Naive B cell (primary cell): ENCODE measurements at regions not wholly inside any gene's neighbourhood (a gene's known extent, or its start where the extent isn't known, plus 50 kb on each side); places are given as distances from the start of the nearest gene placed in this dataset.

Experiments
- ATAC-seq, 2 donors: fragments of 150-1000 bp; cut with Tn5 transposase; 2 replicates each; pipeline ENCODE4 v1.10.0; 2021; ENCODE audit warnings: low read depth in 2 of 2, mild to moderate bottlenecking in 2 of 2, moderate library complexity in 2 of 2
- DNase-seq: peaks from one replicate; pipeline ENCODE4 v3.0.0; 2022
- H3K27ac Mint-ChIP-seq, 6 donors: one replicate each; pipeline ENCODE4 v1.8.0; 2020 to 2022; ENCODE audit warnings: mild to moderate bottlenecking in 6 of 6, mixed read lengths in 6 of 6, moderate library complexity in 5 of 6, inconsistent platforms in 2 of 6
- H3K27me3 Mint-ChIP-seq, 3 donors: one replicate each; pipeline ENCODE4 v1.8.0; 2021 to 2022; ENCODE audit warnings: mixed read lengths in 3 of 3, mild to moderate bottlenecking in 1 of 3
- H3K36me3 Mint-ChIP-seq, 2 donors: one replicate each; pipeline ENCODE4 v1.8.0; 2020 to 2022; ENCODE audit warnings: mixed read lengths in 2 of 2, inconsistent platforms in 1 of 2, mild to moderate bottlenecking in 1 of 2
- H3K4me1 Mint-ChIP-seq, 3 donors: one replicate each; pipeline ENCODE4 v1.8.0; 2020 to 2022; ENCODE audit warnings: mixed read lengths in 3 of 3, inconsistent platforms in 1 of 3, mild to moderate bottlenecking in 1 of 3, moderate library complexity in 1 of 3
- H3K4me3 Mint-ChIP-seq, 8 donors: one replicate each; pipeline ENCODE4 v1.8.0; 2020 to 2022; ENCODE audit warnings: mild to moderate bottlenecking in 8 of 8, mixed read lengths in 8 of 8, moderate library complexity in 8 of 8, inconsistent platforms in 2 of 8
- H3K9me3 Mint-ChIP-seq, 7 donors: one replicate each; pipeline ENCODE4 v1.8.0; 2020 to 2022; ENCODE audit warnings: mixed read lengths in 7 of 7, mild to moderate bottlenecking in 5 of 7, inconsistent platforms in 2 of 7, moderate library complexity in 1 of 7

DNA sequence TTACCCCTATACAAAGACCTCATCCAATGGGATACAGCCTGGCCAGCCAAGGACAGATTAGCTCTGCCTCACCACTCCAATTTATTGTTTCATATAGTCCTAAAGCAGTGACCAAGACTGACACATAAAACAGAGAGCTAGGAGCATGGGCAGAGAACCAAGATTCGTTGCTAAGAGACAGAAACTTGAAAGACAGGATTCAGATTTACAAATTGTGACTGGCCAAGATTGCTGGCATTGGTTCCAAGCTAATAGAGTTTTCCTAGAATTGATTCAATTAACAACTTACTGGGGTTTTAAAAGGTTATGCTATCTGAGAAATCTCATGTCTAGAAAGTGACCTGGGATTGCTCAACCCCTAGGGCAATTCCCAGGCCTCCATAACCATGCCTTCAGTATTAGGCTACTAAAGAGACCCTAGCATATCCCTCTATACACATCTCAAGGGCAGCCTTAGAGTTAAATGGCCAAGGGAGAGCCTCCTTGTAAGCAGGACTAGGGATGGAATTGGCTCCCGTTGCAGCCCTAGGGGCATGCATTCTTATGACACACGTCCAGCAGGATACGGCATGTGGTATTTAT is 75.6 kb downstream of the ICOS start:
- H3K36me3 Mint-ChIP-seq, result no peaks in the 10 kb centered on the region
- DNase-seq (no peak), ATAC-seq (no peak)
- no peak overlapping the region for H3K4me3 Mint-ChIP-seq
- H3K27ac Mint-ChIP-seq, result no peak overlapping the region
- no peaks in the 10 kb centered on the region for H3K4me1 Mint-ChIP-seq
- H3K27me3 Mint-ChIP-seq, result peaks cover 8 to 39% (median 12%) of the 10 kb centered on the region in 3 donors
- peaks cover 0 to 2% (median 0%) of the 10 kb centered on the region in 7 donors for H3K9me3 Mint-ChIP-seq

- Mint-ChIP-seq H3K27ac (no peak overlapping the region), H3K9me3 (peaks cover 0 to 6% (median 3%) of the 10 kb centered on the region in 7 donors), H3K4me3 (no peak overlapping the region), H3K27me3 (peaks cover 10 to 31% (median 14%) of the 10 kb centered on the region in 3 donors), H3K4me1 (no peaks in the 10 kb centered on the region), H3K36me3 (no peaks in the 10 kb centered on the region)
- ATAC-seq, result no peak
- no peak for DNase-seq
Observed at GRCh38 chr2:204015118-204015843, 78.7 kb downstream of the ICOS start.

GRCh38 chr2:204018717-204019116 is 82.2 kb downstream of the ICOS start:
- Mint-ChIP-seq H3K4me3 (no peak overlapping the region), H3K9me3 (peaks cover 0 to 6% (median 3%) of the 10 kb centered on the region in 7 donors), H3K36me3 (no peaks in the 10 kb centered on the region), H3K4me1 (no peaks in the 10 kb centered on the region), H3K27me3 (peaks cover 6 to 18% (median 13%) of the 10 kb centered on the region in 3 donors), H3K27ac (no peak overlapping the region)
- no peak for DNase-seq
- no peak for ATAC-seq

GRCh38 chr2:204019572-204020501 is 83.3 kb downstream of the ICOS start:
- DNase-seq, result no peak
- ATAC-seq, result no peak
- H3K4me3 Mint-ChIP-seq, result no peak overlapping the region
- peaks cover 0 to 6% (median 3%) of the 10 kb centered on the region in 7 donors for H3K9me3 Mint-ChIP-seq
- no peaks in the 10 kb centered on the region for H3K4me1 Mint-ChIP-seq
- peak overlapping the region in 1 of 6 donors; percentile 16 for H3K27ac Mint-ChIP-seq
- H3K27me3 Mint-ChIP-seq, result peaks cover 6 to 12% (median 9%) of the 10 kb centered on the region in 3 donors
- H3K36me3 Mint-ChIP-seq, result no peaks in the 10 kb centered on the region

GRCh38 chr2:204021290-204022081 is 84.9 kb downstream of the ICOS start:
- Mint-ChIP-seq H3K4me1 (peaks cover 1 to 3% (median 3%) of the 10 kb centered on the region in 3 donors), H3K9me3 (peaks cover 0 to 10% (median 3%) of the 10 kb centered on the region in 7 donors), H3K27ac (no peak overlapping the region), H3K36me3 (no peaks in the 10 kb centered on the region), H3K27me3 (peaks cover 9 to 18% (median 17%) of the 10 kb centered on the region in 3 donors), H3K4me3 (no peak overlapping the region)
- ATAC-seq (no peak), DNase-seq (no peak)

DNA sequence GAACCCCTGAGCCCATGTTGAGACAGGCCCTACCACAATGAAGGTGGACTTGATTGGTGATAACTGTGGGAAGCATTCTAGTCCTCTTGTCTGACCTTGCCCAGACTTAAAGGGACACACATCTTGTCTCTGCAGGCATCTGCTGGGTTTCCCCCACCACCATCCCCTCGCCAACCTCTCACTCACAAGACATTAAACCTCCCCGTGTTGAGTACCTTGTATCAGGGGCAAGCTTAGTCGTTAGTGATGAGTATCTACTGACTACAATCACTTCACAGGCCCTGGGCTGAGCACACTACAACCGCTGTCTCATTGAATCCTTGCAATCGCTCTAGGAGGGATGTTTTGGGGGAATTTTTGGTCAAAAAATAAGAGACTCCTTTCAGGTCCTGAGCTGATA is 86.0 kb downstream of the ICOS start:
- H3K36me3 Mint-ChIP-seq, result no peaks in the 10 kb centered on the region
- peaks cover 5 to 11% (median 6%) of the 10 kb centered on the region in 3 donors for H3K4me1 Mint-ChIP-seq
- H3K27ac Mint-ChIP-seq, result no peak overlapping the region
- peaks cover 0 to 12% (median 3%) of the 10 kb centered on the region in 7 donors for H3K9me3 Mint-ChIP-seq
- DNase-seq, result no peak
- no peak overlapping the region for H3K4me3 Mint-ChIP-seq
- no peak for ATAC-seq
- H3K27me3 Mint-ChIP-seq, result peaks cover 16 to 18% (median 17%) of the 10 kb centered on the region in 3 donors

GRCh38 chr2:204023088-204023487 is 86.5 kb downstream of the ICOS start:
- H3K36me3 Mint-ChIP-seq, result no peaks in the 10 kb centered on the region
- no peak overlapping the region for H3K4me3 Mint-ChIP-seq
- peaks cover 11 to 18% (median 12%) of the 10 kb centered on the region in 3 donors for H3K27me3 Mint-ChIP-seq
- H3K9me3 Mint-ChIP-seq, result peaks cover 0 to 6% (median 0%) of the 10 kb centered on the region in 7 donors
- H3K4me1 Mint-ChIP-seq, result peaks cover 5 to 15% (median 6%) of the 10 kb centered on the region in 3 donors
- no peak overlapping the region for H3K27ac Mint-ChIP-seq
- ATAC-seq (no peak), DNase-seq (no peak)

- H3K4me3 Mint-ChIP-seq, result no peak overlapping the region
- peaks cover 0 to 6% (median 0%) of the 10 kb centered on the region in 7 donors for H3K9me3 Mint-ChIP-seq
- DNase-seq (no peak), ATAC-seq (no peak)
- H3K4me1 Mint-ChIP-seq, result peaks cover 5 to 15% (median 6%) of the 10 kb centered on the region in 3 donors
- no peak overlapping the region for H3K27ac Mint-ChIP-seq
- peaks cover 9 to 16% (median 14%) of the 10 kb centered on the region in 3 donors for H3K27me3 Mint-ChIP-seq
- no peaks in the 10 kb centered on the region for H3K36me3 Mint-ChIP-seq
Observed at GRCh38 chr2:204024503-204024902, 87.9 kb downstream of the ICOS start.

- Mint-ChIP-seq H3K36me3 (no peaks in the 10 kb centered on the region), H3K4me1 (peaks cover 5 to 15% (median 6%) of the 10 kb centered on the region in 3 donors), H3K27me3 (peaks cover 9 to 16% (median 13%) of the 10 kb centered on the region in 3 donors), H3K27ac (no peak overlapping the region), H3K9me3 (peaks cover 0 to 6% (median 0%) of the 10 kb centered on the region in 7 donors), H3K4me3 (no peak overlapping the region)
- no peak for DNase-seq
- no peak for ATAC-seq
Observed at GRCh38 chr2:204024906-204025475, 88.4 kb downstream of the ICOS start.

- Mint-ChIP-seq H3K36me3 (no peaks in the 10 kb centered on the region), H3K9me3 (peaks cover 0 to 6% (median 0%) of the 10 kb centered on the region in 7 donors), H3K4me1 (peaks cover 5 to 15% (median 6%) of the 10 kb centered on the region in 3 donors), H3K4me3 (no peak overlapping the region), H3K27me3 (peaks cover 9 to 16% (median 13%) of the 10 kb centered on the region in 3 donors), H3K27ac (peak overlapping the region in 3 of 6 donors; percentile 3 to 85 (median 39))
- DNase-seq, result no peak
- no peak for ATAC-seq
Observed at GRCh38 chr2:204026294-204026693, 89.7 kb downstream of the ICOS start.

- peak; percentile 38 to 48 for ATAC-seq
- H3K27ac Mint-ChIP-seq, result peak overlapping the region in 3 of 6 donors; percentile 25 to 45 (median 39)
- H3K9me3 Mint-ChIP-seq, result peaks cover 0 to 6% (median 0%) of the 10 kb centered on the region in 7 donors
- H3K4me3 Mint-ChIP-seq, result no peak overlapping the region
- H3K27me3 Mint-ChIP-seq, result peaks cover 9 to 16% (median 13%) of the 10 kb centered on the region in 3 donors
- peak; percentile 5 for DNase-seq
- peaks cover 5 to 15% (median 6%) of the 10 kb centered on the region in 3 donors for H3K4me1 Mint-ChIP-seq
- H3K36me3 Mint-ChIP-seq, result no peaks in the 10 kb centered on the region
Observed at GRCh38 chr2:204027091-204027490, 90.5 kb downstream of the ICOS start.

- no peak for DNase-seq
- H3K4me3 Mint-ChIP-seq, result no peak overlapping the region
- H3K36me3 Mint-ChIP-seq, result no peaks in the 10 kb centered on the region
- no peak for ATAC-seq
- H3K9me3 Mint-ChIP-seq, result peaks cover 0 to 6% (median 0%) of the 10 kb centered on the region in 7 donors
- peaks cover 7 to 16% (median 9%) of the 10 kb centered on the region in 3 donors for H3K27me3 Mint-ChIP-seq
- H3K27ac Mint-ChIP-seq, result no peak overlapping the region
- H3K4me1 Mint-ChIP-seq, result peaks cover 5 to 15% (median 6%) of the 10 kb centered on the region in 3 donors
Observed at GRCh38 chr2:204030322-204030721, 93.8 kb downstream of the ICOS start.
